Fibroblast of lung (primary cell): ENCODE measurements at regions not wholly inside any gene's neighbourhood (a gene's known extent, or its start where the extent isn't known, plus 50 kb on each side); places are given as distances from the start of the nearest gene placed in this dataset.

Experiments used
- CTCF ChIP-seq, 2 donors: IDR thresholded peaks in 1 of 2; conservative IDR thresholded peaks in 1 of 2; 1 replicate in 1 of 2; 2 replicates in 1 of 2; pipeline ENCODE4 v1.5.1; 2011 to 2012; ENCODE audit warnings: low read length in 2 of 2, control low read depth in 1 of 2, inconsistent platforms in 1 of 2, low read depth in 1 of 2, mild to moderate bottlenecking in 1 of 2
- EZH2 ChIP-seq: IDR thresholded peaks from 2 replicates; pipeline ENCODE4 v1.5.1; 2012; ENCODE audit warnings: low read length, control low read depth, mild to moderate bottlenecking; ENCODE audit errors: missing control alignments

- TF ChIP-seq CTCF (conservative IDR thresholded peaks at IDR 0.05 in 1 of 2, IDR thresholded peaks at IDR 0.05 in 1 of 2; ENCODE audit: low read depth in 1 of 2, low read length in 2 of 2), result no peak
- TF ChIP-seq EZH2, result no peak
These were observed 186.9 kb upstream of the CDYL start for GRCh38 chr6:4589295-4589694.
